HG02759 (cell line): ENCODE measurements at regions not wholly inside any gene's neighbourhood (a gene's known extent, or its start where the extent isn't known, plus 50 kb on each side); places are given as distances from the start of the nearest gene placed in this dataset.
A peak's percentile ranks its signal among the peaks of the same experiment; 100 is the strongest.

Experiments used
- ATAC-seq: cut with Tn5 transposase; IDR thresholded peaks from one replicate; pipeline ENCODE4 v1.9.1; 2021; ENCODE audit warnings: mild to moderate bottlenecking, moderate library complexity; ENCODE audit not compliant: unreplicated experiment

GRCh38 chr2:49515996-49516782 is 361.9 kb upstream of the FSHR start:
- ATAC-seq: no peak

GRCh38 chr2:49514201-49514600 is 359.9 kb upstream of the FSHR start:
- no peak for ATAC-seq

DNA sequence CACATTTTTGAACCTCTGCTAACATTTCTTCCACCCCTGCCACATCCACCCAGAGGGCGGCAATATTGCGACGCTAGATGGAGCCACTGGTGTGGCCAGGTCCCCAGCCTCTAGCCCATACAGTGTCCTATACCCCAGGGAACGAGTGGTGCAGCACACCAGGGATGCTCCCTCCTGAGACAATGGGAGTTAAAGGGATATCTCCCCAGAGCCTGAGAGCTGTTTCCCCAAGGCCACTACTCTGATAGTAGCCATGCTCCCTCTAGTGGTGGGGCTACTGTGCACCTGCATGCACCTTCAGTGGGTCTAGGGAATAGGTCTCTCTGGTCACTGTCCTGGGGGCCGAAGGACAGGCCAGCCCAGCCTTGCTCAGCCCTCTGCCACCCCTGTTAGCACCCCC is 336.4 kb upstream of the FSHR start:
- ATAC-seq: peak; percentile 86

DNA sequence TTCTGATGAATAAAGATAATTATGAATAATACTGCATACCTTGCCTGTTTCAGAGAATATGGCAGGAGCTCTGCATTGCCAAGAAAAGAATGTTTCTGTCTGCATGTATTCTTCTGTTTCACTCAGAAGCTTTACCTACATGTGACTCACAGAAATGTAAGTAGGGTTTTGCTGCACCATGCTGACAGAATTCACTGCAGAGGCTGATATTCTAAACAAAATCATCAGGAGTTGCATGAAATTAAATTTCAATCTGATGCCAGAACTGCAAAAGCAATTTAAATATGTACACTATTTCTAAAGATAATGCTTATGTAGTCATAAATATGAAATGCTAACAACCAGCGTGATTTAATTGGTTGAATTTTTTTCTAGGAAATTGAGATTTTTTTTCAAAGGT is 332.8 kb upstream of the FSHR start:
- no peak for ATAC-seq

DNA sequence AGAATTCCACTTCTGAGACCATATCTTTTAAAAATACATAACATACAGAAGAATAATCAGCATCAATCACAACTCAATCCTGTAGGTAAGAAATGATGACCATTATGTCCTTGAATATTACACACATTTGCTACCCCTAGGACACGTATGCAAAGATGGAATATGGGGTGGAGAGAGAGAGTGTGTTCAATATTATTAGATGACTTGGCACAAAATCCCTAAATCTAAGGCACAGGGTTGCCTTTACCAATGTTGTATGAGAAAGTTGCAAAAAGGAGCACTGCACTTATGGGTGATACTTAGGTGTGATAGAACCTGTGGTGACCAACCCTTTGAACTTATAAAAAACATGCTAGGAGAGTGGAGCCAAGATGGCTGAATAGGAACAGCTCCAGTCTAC is 326.2 kb upstream of the FSHR start:
- no peak for ATAC-seq

GRCh38 chr2:49465157-49465831 is 311.0 kb upstream of the FSHR start:
- ATAC-seq: no peak

DNA sequence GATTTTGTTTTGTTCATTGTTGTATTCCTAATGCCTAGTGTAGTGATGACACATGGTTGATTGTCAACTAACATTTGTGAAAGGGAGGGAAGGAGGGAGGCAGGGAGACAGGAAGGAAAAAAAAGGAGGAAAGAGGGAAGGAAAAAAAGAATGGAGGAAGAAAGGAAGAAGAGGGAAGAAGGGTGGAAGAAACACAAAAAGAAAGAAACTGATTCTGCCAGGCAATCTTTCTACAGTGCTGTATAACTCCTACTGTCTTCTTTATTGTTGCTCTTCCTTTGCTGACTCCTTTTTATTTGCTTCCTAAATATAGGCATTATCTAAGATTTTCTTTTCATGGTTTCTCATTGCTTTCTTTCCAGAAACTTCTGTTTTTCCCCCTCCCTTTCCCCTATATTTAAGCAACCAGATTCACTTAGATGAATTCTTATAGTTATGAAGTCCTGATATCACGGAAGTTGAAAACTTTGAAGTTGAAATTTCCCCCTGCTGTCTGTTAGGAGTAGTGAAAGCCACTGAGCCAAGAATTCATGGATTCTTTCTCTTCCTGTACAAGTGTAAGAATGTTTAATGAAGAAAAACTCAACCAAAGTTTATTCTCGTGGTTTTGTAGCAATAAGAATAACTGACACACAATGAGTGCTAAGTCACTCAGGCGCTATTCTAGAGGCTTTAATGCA is 305.1 kb upstream of the FSHR start:
- ATAC-seq: no peak

DNA sequence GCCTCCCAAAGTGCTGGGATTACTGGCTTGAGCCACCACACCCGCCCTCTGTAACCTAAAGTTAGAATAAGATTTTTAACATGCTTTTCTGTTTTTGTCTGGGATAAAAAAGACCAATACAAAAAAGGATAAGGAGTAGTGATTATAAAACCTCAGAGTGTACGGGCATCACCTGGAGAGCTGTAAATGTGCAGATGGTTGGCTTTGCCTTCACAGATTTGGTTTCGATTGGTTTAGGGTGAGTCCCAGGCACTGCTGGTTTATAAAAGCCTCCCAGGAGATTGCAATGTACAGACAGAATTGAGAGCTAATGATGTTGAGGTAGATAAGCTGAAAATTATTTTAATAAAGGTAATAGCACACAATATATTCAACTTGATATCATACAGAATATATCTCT is 289.7 kb upstream of the FSHR start:
- no peak for ATAC-seq

DNA sequence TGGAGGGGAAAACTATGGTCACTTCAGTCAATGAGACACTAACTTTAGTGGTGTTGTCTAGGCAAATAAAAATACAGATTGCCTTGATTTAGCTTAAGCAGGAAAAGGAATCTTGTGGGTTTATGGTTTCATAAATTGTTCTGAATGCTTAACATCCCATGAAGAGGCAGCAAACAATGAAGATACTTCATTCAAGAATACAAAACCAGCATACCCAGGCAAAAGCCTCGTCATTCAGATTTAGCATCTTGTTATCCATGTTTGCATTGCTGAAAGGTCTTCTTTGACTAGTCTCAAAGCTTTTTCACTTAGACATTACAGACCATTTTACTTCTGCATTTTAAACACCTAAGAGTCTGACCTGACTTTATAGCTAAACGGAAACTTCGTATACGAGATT is 272.7 kb upstream of the FSHR start:
- no peak for ATAC-seq

- ATAC-seq: no peak
Measured at GRCh38 chr2:49416252-49416651, 261.9 kb upstream of the FSHR start.

DNA sequence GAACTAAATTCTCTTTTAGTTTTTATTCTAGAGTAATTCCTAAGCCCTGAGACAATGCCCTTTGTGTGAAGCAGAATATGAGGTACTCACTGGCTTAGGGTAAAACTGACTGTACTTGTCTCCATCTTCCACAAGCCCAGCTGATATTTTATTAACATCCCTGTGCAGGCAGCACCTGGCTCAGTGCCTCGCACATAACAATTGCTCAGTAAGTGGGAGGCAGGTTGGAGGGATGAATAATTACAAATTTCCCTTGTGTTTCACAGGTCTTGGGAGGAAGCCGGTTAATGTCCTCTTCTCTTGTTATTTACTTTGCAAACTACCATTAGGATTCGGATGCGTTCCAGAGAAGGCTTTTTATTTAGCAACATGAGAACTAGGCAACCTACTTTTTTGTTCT is 249.8 kb upstream of the FSHR start:
- ATAC-seq: no peak

- ATAC-seq: no peak
Measured at GRCh38 chr2:49403637-49404036, 249.3 kb upstream of the FSHR start.

DNA sequence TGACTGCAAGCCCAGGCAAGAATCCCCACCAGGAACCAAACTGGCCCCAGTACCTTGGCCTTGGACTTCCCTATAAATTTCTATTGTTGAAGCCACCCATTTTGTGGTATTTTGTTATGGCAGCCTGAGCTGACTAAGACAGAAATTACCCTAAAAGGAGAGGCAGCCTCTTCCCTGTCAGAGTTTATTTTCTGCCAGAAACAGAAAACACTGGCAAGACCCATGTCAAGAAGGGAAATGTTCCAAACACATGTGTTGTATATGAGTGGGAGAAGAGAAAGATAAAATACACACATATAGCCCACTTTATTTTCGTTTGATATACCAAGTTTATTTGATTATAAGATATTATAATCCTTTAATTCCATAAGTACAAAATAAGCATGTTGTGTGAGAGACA is 225.1 kb upstream of the FSHR start:
- ATAC-seq: no peak

DNA sequence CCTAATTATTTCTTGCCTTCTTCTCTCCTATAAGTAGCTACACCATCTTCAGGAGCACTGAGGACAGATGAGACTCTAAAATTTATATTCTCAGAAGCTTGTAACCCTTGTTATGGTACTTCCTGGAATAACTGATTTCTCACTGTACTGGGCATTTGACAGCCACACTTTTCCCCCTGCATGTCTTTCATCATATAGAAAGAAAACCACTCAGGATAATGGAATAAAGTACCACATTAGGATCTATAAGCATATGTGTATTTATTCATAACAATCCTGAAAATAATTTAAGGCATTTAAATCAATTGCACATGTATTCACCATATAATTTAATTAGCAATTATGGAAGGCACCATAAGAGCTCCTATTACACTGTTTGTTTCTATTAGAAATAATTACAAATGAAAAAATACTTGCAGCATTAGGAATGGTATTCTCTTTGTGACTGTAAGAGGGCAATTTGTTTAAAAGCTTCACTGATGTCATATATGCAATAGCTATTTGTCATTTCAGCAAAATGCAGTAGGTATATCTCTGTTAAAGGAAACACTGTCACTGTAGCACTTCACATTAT is 216.9 kb upstream of the FSHR start:
- no peak for ATAC-seq

GRCh38 chr2:49369650-49370049 is 215.3 kb upstream of the FSHR start:
- no peak for ATAC-seq

DNA sequence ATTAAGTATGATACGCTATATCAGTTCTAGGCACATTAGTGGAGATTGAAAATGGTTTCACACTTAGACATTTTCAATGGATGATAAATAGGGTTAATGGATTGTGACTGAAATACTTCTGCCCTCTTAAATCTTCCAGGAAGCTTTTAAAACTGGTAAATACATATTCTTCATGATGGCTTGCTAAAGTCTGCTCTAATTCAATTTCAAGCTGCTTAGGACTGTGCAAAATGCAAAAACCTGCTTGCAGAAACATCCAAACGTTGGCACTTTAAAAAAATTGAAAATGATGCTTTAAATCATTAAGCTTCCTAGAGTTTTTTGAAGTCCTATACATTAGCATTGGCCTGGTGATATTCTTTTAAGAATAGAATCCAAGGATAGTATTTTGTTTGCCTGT is 214.8 kb upstream of the FSHR start:
- no peak for ATAC-seq

GRCh38 chr2:49367003-49367402 is 212.7 kb upstream of the FSHR start:
- ATAC-seq: no peak

- no peak for ATAC-seq
Measured at GRCh38 chr2:49360407-49360767, 206.1 kb upstream of the FSHR start.

- ATAC-seq: no peak
Measured at GRCh38 chr2:49359721-49360406, 205.5 kb upstream of the FSHR start.

GRCh38 chr2:49355611-49356010 is 201.3 kb upstream of the FSHR start:
- no peak for ATAC-seq

GRCh38 chr2:49351560-49351959 is 197.2 kb upstream of the FSHR start:
- no peak for ATAC-seq
